Gastrocnemius medialis (tissue), 4 donors: ENCODE measurements at regions not wholly inside any gene's neighbourhood (a gene's known extent, or its start where the extent isn't known, plus 50 kb on each side); places are given as distances from the start of the nearest gene placed in this dataset.

Experiments
- CTCF ChIP-seq, 5 experiments: fragments of 450-650 bp in 3 of 5; fragments of 200-600 bp in 2 of 5; sonication (generic) in 2 of 5; IDR thresholded peaks in 4 of 5; conservative IDR thresholded peaks in 1 of 5; 1 replicate in 4 of 5; 2 replicates in 1 of 5; pipeline ENCODE4 v1.5.1; 2016 to 2019; ENCODE audit warnings: antibody characterized with exemption in 5 of 5, mild to moderate bottlenecking in 3 of 5, moderate library complexity in 3 of 5
- POLR2A ChIP-seq, 2 donors: fragments of 450-650 bp; IDR thresholded peaks; one replicate each; pipeline ENCODE4 v1.6.1; 2017; ENCODE audit warnings: antibody characterized with exemption in 2 of 2, mild to moderate bottlenecking in 2 of 2, moderate library complexity in 2 of 2

GRCh38 chr3:66092175-66092995 lies 53.7 kb upstream of the MAGI1 start:
- TF ChIP-seq POLR2A (IDR thresholded peaks at IDR 0.05) (no peak), CTCF (IDR thresholded peaks at IDR 0.05 in 4 of 5, conservative IDR thresholded peaks at IDR 0.05 in 1 of 5) (no peak)
